ENCODE measurements at regions not wholly inside any gene's neighbourhood (a gene's known extent, or its start where the extent isn't known, plus 50 kb on each side); places are given as distances from the start of the nearest gene placed in this dataset.

GRCh38 chr2:120864981-120865380 is 129.3 kb downstream of the GLI2 start:
- TF ChIP-seq CTCF (conservative IDR thresholded peaks at IDR 0.05; ENCODE audit: low read length) (no peak), EZH2phosphoT487 (IDR thresholded peaks at IDR 0.05; ENCODE audit: borderline replicate concordance) (no peak)
